Cardiac fibroblast (primary cell): ENCODE measurements at regions not wholly inside any gene's neighbourhood (a gene's known extent, or its start where the extent isn't known, plus 50 kb on each side); places are given as distances from the start of the nearest gene placed in this dataset.

ENCODE experiments used
- DNase-seq, 2 donors: peaks; one replicate each; pipeline versions ENCODE4 v3.0.0 to v3.0.0-alpha.2; 2010; ENCODE audit warnings: low read depth in 2 of 2
- H3K4me3 ChIP-seq, 2 donors: replicated peaks in 1 of 2; 1 replicate in 1 of 2; 2 replicates in 1 of 2; pipeline ENCODE4 v1.5.1; 2011; ENCODE audit warnings: low read depth in 2 of 2, low read length in 2 of 2, mild to moderate bottlenecking in 2 of 2, moderate library complexity in 1 of 2
- CTCF ChIP-seq: IDR thresholded peaks from one replicate; pipeline ENCODE4 v1.5.1; 2011; ENCODE audit warnings: low read depth, mild to moderate bottlenecking, low read length, inconsistent platforms

- peak; percentile 15 to 35 for DNase-seq
- no peak for TF ChIP-seq CTCF
- no peak overlapping the region for H3K4me3 ChIP-seq
These were observed 280.4 kb downstream of the RAP2B start for GRCh38 chr3:153442386-153442785.

GRCh38 chr3:153442799-153443487 lies 280.9 kb downstream of the RAP2B start:
- H3K4me3 ChIP-seq = no peak overlapping the region
- DNase-seq = no peak
- no peak for TF ChIP-seq CTCF

DNA sequence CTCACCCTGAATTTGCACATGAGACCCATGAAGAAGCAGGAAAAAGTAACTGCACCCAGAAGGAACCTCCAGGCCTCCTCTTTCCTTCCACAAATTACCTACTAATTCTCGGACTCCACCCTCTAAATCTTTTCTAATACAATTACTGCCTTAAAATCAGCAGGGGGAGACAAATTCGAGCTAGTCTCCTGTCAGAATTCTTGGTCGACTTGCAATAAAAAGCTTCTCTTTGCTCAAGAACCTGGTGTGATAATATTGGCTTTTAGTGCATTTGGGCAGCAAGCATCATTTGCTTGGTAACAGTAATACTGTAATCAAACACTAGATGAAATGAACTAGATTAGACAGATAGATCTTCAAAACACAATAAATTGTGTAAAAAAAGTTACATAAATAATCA lies 281.9 kb downstream of the RAP2B start:
- DNase-seq = peak; percentile 31 to 43
- peak; percentile 16 for TF ChIP-seq CTCF
- no peak overlapping the region for H3K4me3 ChIP-seq

GRCh38 chr3:153445817-153446216 lies 283.8 kb downstream of the RAP2B start:
- TF ChIP-seq CTCF = no peak
- no peak overlapping the region for H3K4me3 ChIP-seq
- DNase-seq = no peak

GRCh38 chr3:153448151-153448829 lies 286.3 kb downstream of the RAP2B start:
- no peak overlapping the region for H3K4me3 ChIP-seq
- TF ChIP-seq CTCF = no peak
- peak in 1 of 2 donors; percentile 72 for DNase-seq

DNA sequence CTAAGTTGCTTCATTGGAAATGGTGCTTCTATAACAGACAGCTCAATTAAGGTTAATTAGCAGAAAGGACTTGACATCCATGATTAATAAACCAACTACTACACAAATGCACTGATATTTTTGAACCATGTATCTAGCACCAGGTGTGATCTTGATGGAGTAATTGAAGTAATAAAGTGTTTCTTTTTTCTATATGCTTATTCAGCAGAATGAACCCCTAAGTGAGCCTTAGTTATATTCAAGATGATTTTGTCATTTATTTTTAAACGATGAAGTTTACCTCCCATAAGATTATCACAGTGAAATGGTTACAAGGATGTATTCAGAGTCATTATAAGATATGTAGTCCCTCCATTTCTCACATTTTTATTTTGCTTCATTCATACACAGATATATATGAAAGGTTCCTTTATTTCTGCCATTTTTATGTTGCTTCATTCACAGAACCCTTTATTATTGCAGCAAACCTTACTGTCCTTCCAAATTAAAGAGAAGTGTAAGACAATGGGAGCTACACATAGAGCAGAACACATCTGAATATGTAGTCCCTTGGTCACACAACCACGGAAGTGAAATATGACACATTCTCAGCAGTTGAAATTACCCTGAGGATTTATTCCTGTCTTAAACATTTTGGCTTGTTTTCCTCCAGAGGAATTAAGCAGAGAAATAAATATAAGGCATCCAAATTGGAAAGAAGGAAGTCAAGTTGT lies 295.0 kb downstream of the RAP2B start:
- H3K4me3 ChIP-seq = no peak overlapping the region
- TF ChIP-seq CTCF = no peak
- no peak for DNase-seq
